K562 (cell line): ENCODE measurements at regions not wholly inside any gene's neighbourhood (a gene's known extent, or its start where the extent isn't known, plus 50 kb on each side); places are given as distances from the start of the nearest gene placed in this dataset.

ENCODE experiments used
- POLR2AphosphoS5 ChIP-seq: IDR thresholded peaks from 2 replicates; pipeline ENCODE4 v1.6.1; 2011; ENCODE audit warnings: mild to moderate bottlenecking, low read depth, low read length, moderate library complexity; ENCODE audit not compliant: control insufficient read depth, insufficient read depth
- RCOR1 ChIP-seq, 2 experiments: IDR thresholded peaks; 2 replicates each; pipeline ENCODE4 v1.6.1; 2012; ENCODE audit warnings: low read depth in 2 of 2, low read length in 2 of 2, borderline replicate concordance in 1 of 2, improper control_type of control experiment in 1 of 2
- SMARCC2 ChIP-seq: fragments of 450-650 bp; IDR thresholded peaks from 2 replicates; pipeline ENCODE4 v1.6.1; 2017; ENCODE audit warnings: antibody characterized with exemption, moderate library complexity, mild to moderate bottlenecking, low read depth
- TF ChIP-seq, protein P1 (sequence below), 2 experiments: IDR thresholded peaks; 2 replicates each; pipeline ENCODE4 v1.6.1; 2012; ENCODE audit warnings: improper control_type of control experiment in 2 of 2, low read depth in 2 of 2, low read length in 2 of 2, borderline replicate concordance in 1 of 2
- TF ChIP-seq, protein P2 (sequence below), 3 experiments: IDR thresholded peaks in 2 of 3; conservative IDR thresholded peaks in 1 of 3; 2 replicates each; pipeline ENCODE4 v1.5.1; 2011 to 2012; ENCODE audit warnings: low read length in 3 of 3, mild to moderate bottlenecking in 3 of 3, control low read depth in 2 of 3, improper control_type of control experiment in 1 of 3, inconsistent platforms in 1 of 3, low read depth in 1 of 3, mixed read lengths in 1 of 3, moderate library complexity in 1 of 3; ENCODE audit not compliant: insufficient read depth in 2 of 3

DNA sequence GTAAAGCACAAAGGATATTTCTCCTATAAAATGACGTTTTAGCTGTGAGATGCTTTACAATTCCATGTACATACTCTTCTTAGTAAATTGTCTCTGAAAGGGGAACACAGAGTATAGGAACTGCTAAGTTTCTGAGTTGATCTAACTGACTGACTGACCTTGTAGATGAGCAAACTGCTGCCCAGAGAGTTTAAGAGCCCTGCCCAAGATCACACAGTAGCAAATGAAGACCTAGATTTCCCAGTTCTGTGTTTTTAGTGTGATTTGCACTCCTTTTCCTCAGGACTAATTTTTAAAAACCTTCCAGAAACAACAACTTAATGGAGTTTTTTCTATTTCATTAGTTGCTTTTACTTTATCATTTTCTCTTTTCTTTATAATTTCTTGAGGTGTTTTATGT is 247.7 kb downstream of the PDCD6IP start:
- TF ChIP-seq RCOR1 (IDR thresholded peaks at IDR 0.05; ENCODE audit: borderline replicate concordance in 1 of 2, low read depth in 2 of 2, low read length in 2 of 2), result no peak
- TF ChIP-seq POLR2AphosphoS5, result no peak
- no peak for TF ChIP-seq SMARCC2
- TF ChIP-seq, protein P1, sequence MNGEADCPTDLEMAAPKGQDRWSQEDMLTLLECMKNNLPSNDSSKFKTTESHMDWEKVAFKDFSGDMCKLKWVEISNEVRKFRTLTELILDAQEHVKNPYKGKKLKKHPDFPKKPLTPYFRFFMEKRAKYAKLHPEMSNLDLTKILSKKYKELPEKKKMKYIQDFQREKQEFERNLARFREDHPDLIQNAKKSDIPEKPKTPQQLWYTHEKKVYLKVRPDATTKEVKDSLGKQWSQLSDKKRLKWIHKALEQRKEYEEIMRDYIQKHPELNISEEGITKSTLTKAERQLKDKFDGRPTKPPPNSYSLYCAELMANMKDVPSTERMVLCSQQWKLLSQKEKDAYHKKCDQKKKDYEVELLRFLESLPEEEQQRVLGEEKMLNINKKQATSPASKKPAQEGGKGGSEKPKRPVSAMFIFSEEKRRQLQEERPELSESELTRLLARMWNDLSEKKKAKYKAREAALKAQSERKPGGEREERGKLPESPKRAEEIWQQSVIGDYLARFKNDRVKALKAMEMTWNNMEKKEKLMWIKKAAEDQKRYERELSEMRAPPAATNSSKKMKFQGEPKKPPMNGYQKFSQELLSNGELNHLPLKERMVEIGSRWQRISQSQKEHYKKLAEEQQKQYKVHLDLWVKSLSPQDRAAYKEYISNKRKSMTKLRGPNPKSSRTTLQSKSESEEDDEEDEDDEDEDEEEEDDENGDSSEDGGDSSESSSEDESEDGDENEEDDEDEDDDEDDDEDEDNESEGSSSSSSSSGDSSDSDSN (IDR thresholded peaks at IDR 0.05; ENCODE audit: borderline replicate concordance in 1 of 2, low read depth in 2 of 2, low read length in 2 of 2), result no peak
- TF ChIP-seq, protein P2, sequence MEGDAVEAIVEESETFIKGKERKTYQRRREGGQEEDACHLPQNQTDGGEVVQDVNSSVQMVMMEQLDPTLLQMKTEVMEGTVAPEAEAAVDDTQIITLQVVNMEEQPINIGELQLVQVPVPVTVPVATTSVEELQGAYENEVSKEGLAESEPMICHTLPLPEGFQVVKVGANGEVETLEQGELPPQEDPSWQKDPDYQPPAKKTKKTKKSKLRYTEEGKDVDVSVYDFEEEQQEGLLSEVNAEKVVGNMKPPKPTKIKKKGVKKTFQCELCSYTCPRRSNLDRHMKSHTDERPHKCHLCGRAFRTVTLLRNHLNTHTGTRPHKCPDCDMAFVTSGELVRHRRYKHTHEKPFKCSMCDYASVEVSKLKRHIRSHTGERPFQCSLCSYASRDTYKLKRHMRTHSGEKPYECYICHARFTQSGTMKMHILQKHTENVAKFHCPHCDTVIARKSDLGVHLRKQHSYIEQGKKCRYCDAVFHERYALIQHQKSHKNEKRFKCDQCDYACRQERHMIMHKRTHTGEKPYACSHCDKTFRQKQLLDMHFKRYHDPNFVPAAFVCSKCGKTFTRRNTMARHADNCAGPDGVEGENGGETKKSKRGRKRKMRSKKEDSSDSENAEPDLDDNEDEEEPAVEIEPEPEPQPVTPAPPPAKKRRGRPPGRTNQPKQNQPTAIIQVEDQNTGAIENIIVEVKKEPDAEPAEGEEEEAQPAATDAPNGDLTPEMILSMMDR (IDR thresholded peaks at IDR 0.05 in 2 of 3, conservative IDR thresholded peaks at IDR 0.05 in 1 of 3; ENCODE audit: insufficient read depth in 2 of 3, low read depth in 1 of 3, low read length in 3 of 3), result no peak
